ENCODE measurements at regions not wholly inside any gene's neighbourhood (a gene's known extent, or its start where the extent isn't known, plus 50 kb on each side); places are given as distances from the start of the nearest gene placed in this dataset.

GRCh38 chr12:70060634-70061033 is 182.6 kb upstream of the CNOT2 start:
- no peak for TF ChIP-seq POLR2A (IDR thresholded peaks at IDR 0.05)
- no peak for TF ChIP-seq CTCF (IDR thresholded peaks at IDR 0.05)
- TF ChIP-seq POLR2AphosphoS5 (IDR thresholded peaks at IDR 0.05), result no peak

Measured in breast epithelium (tissue), 3 donors.